HCT116 (cell line): ENCODE measurements at regions not wholly inside any gene's neighbourhood (a gene's known extent, or its start where the extent isn't known, plus 50 kb on each side); places are given as distances from the start of the nearest gene placed in this dataset.
"Not testable (repeated sequence)": the region's sequence is repeated elsewhere in the genome, so short reads cannot be mapped to it uniquely, and the experiment has no call there.

Source experiments
- CBX3 ChIP-seq: IDR thresholded peaks from 2 replicates; pipeline ENCODE4 v1.6.1; 2012; ENCODE audit warnings: low read depth
- CEBPB ChIP-seq: IDR thresholded peaks from 2 replicates; pipeline ENCODE4 v1.6.1; 2012; ENCODE audit warnings: low read depth
- EZH2 ChIP-seq: fragments of 200-600 bp; sonication (generic); IDR thresholded peaks from 2 replicates; pipeline ENCODE4 v1.6.1; 2017; ENCODE audit warnings: antibody characterized with exemption, mixed run types
- JUND ChIP-seq: IDR thresholded peaks from 2 replicates; pipeline ENCODE4 v1.6.1; 2012
- POLR2A ChIP-seq: IDR thresholded peaks from 2 replicates; pipeline ENCODE4 v1.7.0; 2011; ENCODE audit warnings: borderline replicate concordance; ENCODE audit not compliant: insufficient read depth, insufficient read length; ENCODE audit errors: extremely low read depth
- POLR2AphosphoS5 ChIP-seq: IDR thresholded peaks from 2 replicates; pipeline ENCODE4 v1.6.1; 2011; ENCODE audit warnings: mild to moderate bottlenecking, low read depth, low read length, moderate library complexity
- RAD21 ChIP-seq: IDR thresholded peaks from 2 replicates; pipeline ENCODE4 v1.6.1; 2012; ENCODE audit warnings: low read depth, mild to moderate bottlenecking
- YY1 ChIP-seq: IDR thresholded peaks from 2 replicates; pipeline ENCODE4 v1.6.1; 2011; ENCODE audit warnings: low read length, low read depth, moderate library complexity, mild to moderate bottlenecking; ENCODE audit not compliant: insufficient replicate concordance; ENCODE audit errors: extremely low read depth
- ZFX ChIP-seq: fragments of 450-650 bp; IDR thresholded peaks from 2 replicates; pipeline ENCODE4 v1.6.1; 2017
- ZNF274 ChIP-seq: fragments of 200-500 bp; sonication (Bioruptor generic); IDR thresholded peaks from 2 replicates; pipeline ENCODE4 v1.6.1; 2014; ENCODE audit warnings: mild to moderate bottlenecking, low read depth, low read length, inconsistent platforms
- TF ChIP-seq, protein P1 (sequence below), 3 experiments: fragments of 200-600 bp in 1 of 3; sonication (generic) in 1 of 3; IDR thresholded peaks in 2 of 3; conservative IDR thresholded peaks in 1 of 3; 2 replicates each; pipeline ENCODE4 v1.5.1; 2012 to 2017; ENCODE audit warnings: low read depth in 2 of 3, low read length in 2 of 3, antibody characterized with exemption in 1 of 3, borderline replicate concordance in 1 of 3, control low read depth in 1 of 3, mild to moderate bottlenecking in 1 of 3, mixed read lengths in 1 of 3, mixed run types in 1 of 3, moderate library complexity in 1 of 3; ENCODE audit not compliant: insufficient read depth in 1 of 3
- TF ChIP-seq, protein P2 (sequence below): IDR thresholded peaks from 2 replicates; pipeline ENCODE4 v1.6.1; 2012
- TF ChIP-seq, protein P3 (sequence below): IDR thresholded peaks from 2 replicates; pipeline ENCODE4 v1.6.1; 2012; ENCODE audit warnings: low read depth
- TF ChIP-seq, protein P4 (sequence below): IDR thresholded peaks from 2 replicates; pipeline ENCODE4 v1.6.1; 2011; ENCODE audit warnings: mild to moderate bottlenecking, low read length, moderate library complexity; ENCODE audit not compliant: insufficient replicate concordance; ENCODE audit errors: extremely low read depth

DNA sequence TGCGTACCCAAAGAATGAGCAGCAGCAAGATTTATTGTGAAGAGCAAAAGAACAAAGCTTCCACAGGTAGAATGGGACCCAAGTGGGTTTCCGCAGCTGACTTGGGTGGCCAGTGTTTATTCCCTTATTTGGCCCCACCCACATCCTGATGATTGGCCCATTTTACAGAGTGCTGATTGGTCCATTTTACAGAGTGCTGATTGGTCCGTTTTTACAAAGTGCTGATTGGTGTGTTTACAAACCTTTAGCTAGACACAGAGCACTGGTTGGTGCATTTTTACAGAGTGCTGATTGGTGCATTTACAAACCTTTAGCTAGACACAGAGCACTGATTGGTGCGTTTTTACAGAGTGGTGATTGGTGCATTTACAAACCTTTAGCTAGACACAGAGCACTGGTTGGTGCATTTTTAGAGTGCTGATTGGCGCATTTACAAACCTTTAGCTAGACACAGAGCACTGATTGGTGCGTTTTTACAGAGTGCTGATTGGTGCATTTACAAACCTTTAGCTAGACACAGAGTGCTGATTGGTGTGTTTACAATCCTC, 94.8 kb downstream of the SAMD9 start:
- TF ChIP-seq RAD21, CBX3, POLR2AphosphoS5, CEBPB, POLR2A, ZNF274, ZFX, EZH2, JUND, YY1: not testable (repeated sequence)
- TF ChIP-seq, protein P1, sequence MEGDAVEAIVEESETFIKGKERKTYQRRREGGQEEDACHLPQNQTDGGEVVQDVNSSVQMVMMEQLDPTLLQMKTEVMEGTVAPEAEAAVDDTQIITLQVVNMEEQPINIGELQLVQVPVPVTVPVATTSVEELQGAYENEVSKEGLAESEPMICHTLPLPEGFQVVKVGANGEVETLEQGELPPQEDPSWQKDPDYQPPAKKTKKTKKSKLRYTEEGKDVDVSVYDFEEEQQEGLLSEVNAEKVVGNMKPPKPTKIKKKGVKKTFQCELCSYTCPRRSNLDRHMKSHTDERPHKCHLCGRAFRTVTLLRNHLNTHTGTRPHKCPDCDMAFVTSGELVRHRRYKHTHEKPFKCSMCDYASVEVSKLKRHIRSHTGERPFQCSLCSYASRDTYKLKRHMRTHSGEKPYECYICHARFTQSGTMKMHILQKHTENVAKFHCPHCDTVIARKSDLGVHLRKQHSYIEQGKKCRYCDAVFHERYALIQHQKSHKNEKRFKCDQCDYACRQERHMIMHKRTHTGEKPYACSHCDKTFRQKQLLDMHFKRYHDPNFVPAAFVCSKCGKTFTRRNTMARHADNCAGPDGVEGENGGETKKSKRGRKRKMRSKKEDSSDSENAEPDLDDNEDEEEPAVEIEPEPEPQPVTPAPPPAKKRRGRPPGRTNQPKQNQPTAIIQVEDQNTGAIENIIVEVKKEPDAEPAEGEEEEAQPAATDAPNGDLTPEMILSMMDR (IDR thresholded peaks at IDR 0.05 in 2 of 3, conservative IDR thresholded peaks at IDR 0.05 in 1 of 3; ENCODE audit: borderline replicate concordance in 1 of 3, insufficient read depth in 1 of 3, low read depth in 2 of 3, low read length in 2 of 3): not testable (repeated sequence)
- TF ChIP-seq, protein P2, sequence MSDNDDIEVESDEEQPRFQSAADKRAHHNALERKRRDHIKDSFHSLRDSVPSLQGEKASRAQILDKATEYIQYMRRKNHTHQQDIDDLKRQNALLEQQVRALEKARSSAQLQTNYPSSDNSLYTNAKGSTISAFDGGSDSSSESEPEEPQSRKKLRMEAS: not testable (repeated sequence)
- TF ChIP-seq, protein P3, sequence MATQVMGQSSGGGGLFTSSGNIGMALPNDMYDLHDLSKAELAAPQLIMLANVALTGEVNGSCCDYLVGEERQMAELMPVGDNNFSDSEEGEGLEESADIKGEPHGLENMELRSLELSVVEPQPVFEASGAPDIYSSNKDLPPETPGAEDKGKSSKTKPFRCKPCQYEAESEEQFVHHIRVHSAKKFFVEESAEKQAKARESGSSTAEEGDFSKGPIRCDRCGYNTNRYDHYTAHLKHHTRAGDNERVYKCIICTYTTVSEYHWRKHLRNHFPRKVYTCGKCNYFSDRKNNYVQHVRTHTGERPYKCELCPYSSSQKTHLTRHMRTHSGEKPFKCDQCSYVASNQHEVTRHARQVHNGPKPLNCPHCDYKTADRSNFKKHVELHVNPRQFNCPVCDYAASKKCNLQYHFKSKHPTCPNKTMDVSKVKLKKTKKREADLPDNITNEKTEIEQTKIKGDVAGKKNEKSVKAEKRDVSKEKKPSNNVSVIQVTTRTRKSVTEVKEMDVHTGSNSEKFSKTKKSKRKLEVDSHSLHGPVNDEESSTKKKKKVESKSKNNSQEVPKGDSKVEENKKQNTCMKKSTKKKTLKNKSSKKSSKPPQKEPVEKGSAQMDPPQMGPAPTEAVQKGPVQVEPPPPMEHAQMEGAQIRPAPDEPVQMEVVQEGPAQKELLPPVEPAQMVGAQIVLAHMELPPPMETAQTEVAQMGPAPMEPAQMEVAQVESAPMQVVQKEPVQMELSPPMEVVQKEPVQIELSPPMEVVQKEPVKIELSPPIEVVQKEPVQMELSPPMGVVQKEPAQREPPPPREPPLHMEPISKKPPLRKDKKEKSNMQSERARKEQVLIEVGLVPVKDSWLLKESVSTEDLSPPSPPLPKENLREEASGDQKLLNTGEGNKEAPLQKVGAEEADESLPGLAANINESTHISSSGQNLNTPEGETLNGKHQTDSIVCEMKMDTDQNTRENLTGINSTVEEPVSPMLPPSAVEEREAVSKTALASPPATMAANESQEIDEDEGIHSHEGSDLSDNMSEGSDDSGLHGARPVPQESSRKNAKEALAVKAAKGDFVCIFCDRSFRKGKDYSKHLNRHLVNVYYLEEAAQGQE: not testable (repeated sequence)
- TF ChIP-seq, protein P4, sequence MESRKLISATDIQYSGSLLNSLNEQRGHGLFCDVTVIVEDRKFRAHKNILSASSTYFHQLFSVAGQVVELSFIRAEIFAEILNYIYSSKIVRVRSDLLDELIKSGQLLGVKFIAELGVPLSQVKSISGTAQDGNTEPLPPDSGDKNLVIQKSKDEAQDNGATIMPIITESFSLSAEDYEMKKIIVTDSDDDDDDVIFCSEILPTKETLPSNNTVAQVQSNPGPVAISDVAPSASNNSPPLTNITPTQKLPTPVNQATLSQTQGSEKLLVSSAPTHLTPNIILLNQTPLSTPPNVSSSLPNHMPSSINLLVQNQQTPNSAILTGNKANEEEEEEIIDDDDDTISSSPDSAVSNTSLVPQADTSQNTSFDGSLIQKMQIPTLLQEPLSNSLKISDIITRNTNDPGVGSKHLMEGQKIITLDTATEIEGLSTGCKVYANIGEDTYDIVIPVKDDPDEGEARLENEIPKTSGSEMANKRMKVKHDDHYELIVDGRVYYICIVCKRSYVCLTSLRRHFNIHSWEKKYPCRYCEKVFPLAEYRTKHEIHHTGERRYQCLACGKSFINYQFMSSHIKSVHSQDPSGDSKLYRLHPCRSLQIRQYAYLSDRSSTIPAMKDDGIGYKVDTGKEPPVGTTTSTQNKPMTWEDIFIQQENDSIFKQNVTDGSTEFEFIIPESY: not testable (repeated sequence)
